ENCODE measurements at regions not wholly inside any gene's neighbourhood (a gene's known extent, or its start where the extent isn't known, plus 50 kb on each side); places are given as distances from the start of the nearest gene placed in this dataset.
"Not testable (repeated sequence)": the region's sequence is repeated elsewhere in the genome, so short reads cannot be mapped to it uniquely, and the experiment has no call there.

- DNase-seq; H3K27ac Mint-ChIP-seq; H3K9me3 Mint-ChIP-seq; ATAC-seq; H3K27me3 Mint-ChIP-seq; H3K36me3 Mint-ChIP-seq (ENCODE audit: low read depth); H3K4me1 Mint-ChIP-seq; H3K4me3 Mint-ChIP-seq: not testable (repeated sequence)
Measured at GRCh38 chr16:29298997-29299396, 107.5 kb downstream of the NPIPB11 start.

DNA sequence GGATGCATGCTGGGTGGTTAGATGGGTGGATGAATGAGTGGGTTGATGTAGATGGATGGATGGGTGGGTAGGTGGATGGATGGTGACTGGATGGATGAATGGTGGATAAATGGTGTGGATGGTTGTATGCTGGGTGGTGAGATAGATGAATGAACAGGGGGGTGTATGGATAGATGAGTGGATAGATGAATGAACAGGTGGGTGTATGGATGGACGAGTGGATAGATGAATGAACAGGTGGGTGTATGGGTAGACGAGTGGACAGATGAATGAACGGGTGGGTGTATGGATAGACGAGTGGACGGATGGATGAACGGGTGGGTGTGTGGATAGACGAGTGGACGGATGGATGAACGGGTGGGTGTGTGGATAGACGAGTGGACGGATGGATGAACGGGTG is 108.2 kb downstream of the NPIPB11 start:
- ATAC-seq; H3K27ac Mint-ChIP-seq; H3K4me1 Mint-ChIP-seq; H3K4me3 Mint-ChIP-seq; H3K9me3 Mint-ChIP-seq; H3K27me3 Mint-ChIP-seq; DNase-seq; H3K36me3 Mint-ChIP-seq (ENCODE audit: low read depth): not testable (repeated sequence)

DNA sequence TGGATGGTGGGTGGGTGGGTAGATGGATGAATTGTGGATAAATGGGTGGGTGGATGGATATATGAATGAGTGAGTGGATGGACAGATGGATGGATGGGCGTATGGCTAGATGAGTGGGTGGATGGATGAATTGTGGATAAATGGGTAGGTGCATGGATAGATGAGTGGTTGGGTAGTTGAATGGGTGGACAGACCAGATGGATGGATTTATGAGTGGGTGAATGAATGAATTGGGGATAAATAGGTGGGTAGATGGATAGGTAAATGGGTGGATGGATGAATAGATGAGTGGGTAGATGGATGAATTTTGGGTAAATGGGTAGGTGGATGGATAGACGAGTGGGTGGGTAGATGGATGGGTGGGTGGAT is 108.7 kb downstream of the NPIPB11 start:
- not testable (repeated sequence) for H3K27me3 Mint-ChIP-seq; H3K4me3 Mint-ChIP-seq; DNase-seq; H3K9me3 Mint-ChIP-seq; ATAC-seq; H3K27ac Mint-ChIP-seq; H3K36me3 Mint-ChIP-seq (ENCODE audit: low read depth); H3K4me1 Mint-ChIP-seq

- not testable (repeated sequence) for H3K9me3 Mint-ChIP-seq; ATAC-seq; H3K4me1 Mint-ChIP-seq; H3K4me3 Mint-ChIP-seq; H3K27me3 Mint-ChIP-seq; H3K36me3 Mint-ChIP-seq (ENCODE audit: low read depth); H3K27ac Mint-ChIP-seq; DNase-seq
Measured at GRCh38 chr16:29297144-29297808, 109.2 kb downstream of the NPIPB11 start.

- not testable (repeated sequence) for H3K4me1 Mint-ChIP-seq; H3K9me3 Mint-ChIP-seq; ATAC-seq; H3K36me3 Mint-ChIP-seq (ENCODE audit: low read depth); H3K27ac Mint-ChIP-seq; H3K4me3 Mint-ChIP-seq; H3K27me3 Mint-ChIP-seq; DNase-seq
Measured at GRCh38 chr16:29296176-29296575, 110.3 kb downstream of the NPIPB11 start.

DNA sequence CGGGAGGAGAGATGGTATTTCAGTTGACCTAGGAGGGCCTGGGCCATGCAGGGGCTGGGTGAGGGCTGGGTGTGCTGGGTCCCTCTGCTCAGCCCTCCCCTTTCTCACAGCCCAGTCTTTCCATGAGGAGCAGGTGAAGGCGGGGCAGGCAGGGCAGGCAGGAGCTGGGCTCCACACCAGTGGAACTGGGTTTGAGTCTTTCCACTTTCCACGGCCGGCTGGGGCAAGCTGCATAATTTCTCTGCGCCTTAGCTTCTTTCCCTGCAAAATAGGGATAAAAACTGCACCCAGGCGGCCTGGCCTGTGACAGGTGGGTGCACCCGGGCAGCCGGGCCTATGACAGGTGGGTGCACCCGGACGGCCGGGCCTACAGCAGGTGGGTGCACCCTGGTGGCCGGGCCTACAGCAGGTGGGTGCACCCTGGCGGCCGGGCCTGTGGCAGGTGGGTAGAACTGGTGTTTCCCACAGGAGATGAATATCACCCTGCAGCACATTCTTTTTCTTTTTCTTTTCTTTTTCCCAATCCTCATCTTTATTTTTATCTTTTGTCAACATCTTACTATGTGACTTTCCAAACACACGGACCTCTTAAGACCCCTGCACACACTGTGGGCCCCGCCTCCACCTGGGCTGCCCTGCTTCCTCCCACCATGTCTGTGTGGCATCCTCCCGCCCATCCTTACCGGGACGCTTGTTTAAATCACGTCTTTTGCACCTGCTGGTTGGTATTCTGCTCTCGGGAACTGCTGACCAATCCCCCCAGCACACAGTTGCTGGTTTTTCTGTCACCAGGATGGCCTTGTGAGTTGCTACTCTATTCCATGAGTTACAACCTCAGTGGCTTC is 111.3 kb downstream of the NPIPB11 start:
- not testable (repeated sequence) for H3K27ac Mint-ChIP-seq; H3K27me3 Mint-ChIP-seq; H3K4me3 Mint-ChIP-seq; DNase-seq; H3K36me3 Mint-ChIP-seq (ENCODE audit: low read depth); H3K9me3 Mint-ChIP-seq; ATAC-seq
- peaks cover 10% of the 10 kb centered on the region for H3K4me1 Mint-ChIP-seq

- not testable (repeated sequence) for ATAC-seq; H3K36me3 Mint-ChIP-seq (ENCODE audit: low read depth); H3K9me3 Mint-ChIP-seq; H3K4me1 Mint-ChIP-seq; H3K27ac Mint-ChIP-seq; H3K4me3 Mint-ChIP-seq; DNase-seq; H3K27me3 Mint-ChIP-seq
Measured at GRCh38 chr16:29294400-29294933, 112.0 kb downstream of the NPIPB11 start.

GRCh38 chr16:29293545-29293944 is 113.0 kb downstream of the NPIPB11 start:
- not testable (repeated sequence) for H3K27ac Mint-ChIP-seq; H3K27me3 Mint-ChIP-seq; ATAC-seq; H3K4me1 Mint-ChIP-seq; H3K36me3 Mint-ChIP-seq (ENCODE audit: low read depth); H3K4me3 Mint-ChIP-seq; DNase-seq; H3K9me3 Mint-ChIP-seq

DNA sequence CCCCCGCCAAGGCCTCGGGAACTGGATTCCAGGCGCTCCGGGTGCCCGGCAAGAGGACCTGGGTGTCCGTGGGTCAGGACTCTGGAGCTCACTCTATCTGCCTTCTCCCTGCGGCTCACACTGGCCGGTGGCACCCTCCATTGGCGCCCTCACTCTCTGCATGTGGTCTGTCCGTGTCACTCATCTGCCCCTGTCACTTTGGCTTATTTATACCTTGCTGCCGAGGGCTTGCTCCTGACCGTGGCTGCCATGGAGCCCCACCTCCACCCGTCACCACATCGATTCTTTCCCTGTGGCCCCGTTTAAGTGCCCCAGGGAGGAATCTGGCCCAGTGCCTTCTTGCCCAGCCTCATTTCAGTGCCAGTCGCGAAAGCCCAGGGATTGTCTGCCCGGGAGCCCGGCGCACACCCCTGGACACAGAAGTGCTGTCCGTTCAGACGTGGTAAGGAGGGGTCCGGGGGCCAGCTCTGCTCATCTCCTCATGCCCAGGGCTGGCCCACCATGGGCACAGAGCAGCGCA is 113.5 kb downstream of the NPIPB11 start:
- H3K4me3 Mint-ChIP-seq; H3K27ac Mint-ChIP-seq; H3K27me3 Mint-ChIP-seq; H3K9me3 Mint-ChIP-seq; ATAC-seq; DNase-seq; H3K36me3 Mint-ChIP-seq (ENCODE audit: low read depth); H3K4me1 Mint-ChIP-seq: not testable (repeated sequence)

DNA sequence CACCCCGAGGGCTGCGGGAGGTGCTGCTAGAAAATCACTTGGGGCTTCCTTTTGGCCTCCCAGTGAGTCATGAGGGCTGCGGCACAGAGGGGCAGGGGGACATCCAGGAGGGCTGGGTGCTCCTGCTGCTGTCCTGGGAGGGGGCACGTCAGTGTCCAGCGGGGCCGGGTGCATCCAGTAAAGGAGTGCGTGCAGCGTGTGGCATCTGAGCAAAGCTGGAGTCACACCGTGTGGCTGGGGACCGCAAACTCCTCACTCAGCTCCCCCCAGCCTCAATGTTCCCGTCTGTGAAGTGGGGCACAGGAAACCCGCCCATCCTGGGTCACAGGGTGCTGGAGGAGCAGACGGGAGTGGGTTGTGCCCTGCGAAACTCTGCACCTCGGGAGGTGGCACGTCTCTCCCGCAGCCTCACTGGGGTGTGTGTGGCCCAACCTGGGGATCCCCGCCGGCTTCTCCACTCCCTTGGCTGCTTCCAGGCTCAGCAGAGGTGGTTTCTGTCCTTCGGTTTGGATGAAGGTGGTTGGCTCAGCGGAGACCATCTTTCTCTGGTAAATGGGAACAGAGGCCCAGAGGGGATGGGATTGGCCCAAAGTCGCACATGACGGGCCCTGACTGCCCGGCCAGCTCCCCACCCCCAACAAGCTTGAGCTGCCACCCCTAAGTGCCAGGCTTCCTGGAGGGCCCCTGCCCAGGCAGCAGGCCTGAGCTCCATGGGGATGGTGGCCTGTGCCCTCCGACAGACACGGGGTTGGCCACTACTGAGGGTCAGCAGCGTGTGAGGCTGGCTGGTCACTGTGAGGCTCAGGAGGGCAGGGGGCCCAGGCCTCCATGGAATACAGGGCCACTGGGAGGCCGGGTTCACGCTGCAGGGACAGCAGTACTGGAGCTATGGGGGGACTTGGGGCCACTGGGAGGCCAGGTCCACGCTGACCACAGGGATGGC is 114.9 kb downstream of the NPIPB11 start:
- H3K36me3 Mint-ChIP-seq (ENCODE audit: low read depth); DNase-seq; H3K27me3 Mint-ChIP-seq; ATAC-seq; H3K27ac Mint-ChIP-seq; H3K4me3 Mint-ChIP-seq; H3K4me1 Mint-ChIP-seq; H3K9me3 Mint-ChIP-seq: not testable (repeated sequence)

DNA sequence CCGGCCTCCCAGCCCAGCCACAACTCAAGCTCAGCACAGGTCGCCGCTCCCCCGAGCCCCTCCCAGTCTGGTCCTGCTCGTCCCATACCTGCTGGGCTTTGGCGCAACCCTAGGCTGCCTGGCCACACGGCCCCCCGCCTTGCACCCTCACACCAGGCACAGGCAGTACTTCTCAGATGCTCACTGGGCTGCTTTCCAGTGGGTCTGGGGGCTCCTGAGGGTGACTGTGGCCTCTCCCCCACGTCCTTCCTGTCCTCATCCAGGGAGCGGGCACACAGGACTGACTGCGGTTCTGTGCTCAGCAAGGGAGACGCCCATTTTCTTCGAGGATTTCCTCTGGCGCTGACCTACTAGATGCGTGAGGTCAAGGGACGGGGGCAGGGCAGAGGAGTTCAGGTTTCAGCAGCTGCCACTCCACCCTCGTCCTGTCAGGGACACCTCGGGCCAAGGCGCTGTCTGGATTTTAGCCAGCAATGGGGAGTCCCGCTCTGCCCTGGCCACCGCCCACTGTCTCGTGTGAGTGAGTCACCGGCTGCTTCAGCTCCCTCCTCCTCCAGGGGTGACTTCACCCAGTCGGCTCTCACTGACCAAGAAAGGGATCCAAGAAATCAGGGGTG is 115.8 kb downstream of the NPIPB11 start:
- Mint-ChIP-seq H3K9me3 (no peaks in the 10 kb centered on the region), H3K27me3 (no peaks in the 10 kb centered on the region)
- peak; percentile 91 for ATAC-seq

GRCh38 chr16:29289516-29290239 is 116.8 kb downstream of the NPIPB11 start:
- not testable (repeated sequence) for H3K27ac Mint-ChIP-seq, ATAC-seq

More for the DNA sequence above, 115.8 kb downstream of the NPIPB11 start:
- Mint-ChIP-seq H3K27ac (no peak overlapping the region), H3K36me3 (ENCODE audit: low read depth) (no peaks in the 10 kb centered on the region), H3K4me1 (peaks cover 8% of the 10 kb centered on the region), H3K4me3 (no peak overlapping the region)
- DNase-seq = peak; percentile 71

GRCh38 chr16:29288711-29289474 is 117.6 kb downstream of the NPIPB11 start:
- H3K4me1 Mint-ChIP-seq = peaks cover 17% of the 10 kb centered on the region
- DNase-seq; H3K4me3 Mint-ChIP-seq; H3K27me3 Mint-ChIP-seq; H3K36me3 Mint-ChIP-seq (ENCODE audit: low read depth); H3K27ac Mint-ChIP-seq; H3K9me3 Mint-ChIP-seq; ATAC-seq: not testable (repeated sequence)

More at GRCh38 chr16:29289516-29290239, 116.8 kb downstream of the NPIPB11 start:
- not testable (repeated sequence) for H3K4me3 Mint-ChIP-seq; H3K36me3 Mint-ChIP-seq (ENCODE audit: low read depth); H3K27me3 Mint-ChIP-seq; H3K9me3 Mint-ChIP-seq; DNase-seq
- peaks cover 16% of the 10 kb centered on the region for H3K4me1 Mint-ChIP-seq
